OCI-LY7 (cell line): ENCODE measurements at regions not wholly inside any gene's neighbourhood (a gene's known extent, or its start where the extent isn't known, plus 50 kb on each side); places are given as distances from the start of the nearest gene placed in this dataset.

Experiments used
- BruUV-seq: library from RNA; stranded (reverse); fragments of 400-500 nt; replicated peaks from 2 replicates; lab custom pipeline; 2021; lab: Mats Ljungman, UMichigan
- CTCF ChIA-PET: fragments of 300-600 bp; sonication (Branson Sonifier 250); formaldehyde crosslinking; loops from one replicate; lab custom pipeline; 2022; ENCODE audit warnings: antibody characterized with exemption; ENCODE audit not compliant: unreplicated experiment; lab: Charles Lee
- POLR2A ChIA-PET: fragments of 300-600 bp; sonication (Branson Sonifier 250); formaldehyde crosslinking; loops from one replicate; lab custom pipeline; 2022; ENCODE audit warnings: antibody characterized with exemption; lab: Charles Lee
- DNase-seq: peaks from one replicate; pipeline ENCODE4 v3.0.0-alpha.2; 2015; ENCODE audit warnings: low spot score
- H2AFZ ChIP-seq: fragments of 200-600 bp; sonication (generic), shearing (Covaris generic); 2 replicates; pipeline ENCODE4 v1.6.1; 2014; ENCODE audit warnings: mild to moderate bottlenecking, antibody characterized with exemption, low read length, moderate library complexity
- H3K27ac ChIP-seq: fragments of 200-600 bp; sonication (generic); 2 replicates; pipeline ENCODE4 v1.5.1; 2014; ENCODE audit warnings: mixed run types, low read depth, mild to moderate bottlenecking, moderate library complexity, low read length, inconsistent platforms; ENCODE audit not compliant: poor library complexity, severe bottlenecking
- H3K36me3 ChIP-seq: fragments of 200-600 bp; sonication (generic); 2 replicates; pipeline ENCODE4 v1.6.1; 2014; ENCODE audit warnings: mild to moderate bottlenecking, antibody characterized with exemption, low read length, moderate library complexity, mixed read lengths; ENCODE audit not compliant: insufficient read depth
- H3K4me1 ChIP-seq: fragments of 200-600 bp; sonication (generic); 2 replicates; pipeline ENCODE4 v1.5.1; 2014; ENCODE audit warnings: mild to moderate bottlenecking, low read length; ENCODE audit not compliant: insufficient read depth, poor library complexity, severe bottlenecking
- H3K4me2 ChIP-seq: fragments of 200-600 bp; sonication (generic); 2 replicates; pipeline ENCODE4 v1.6.1; 2014; ENCODE audit warnings: mild to moderate bottlenecking, low read length
- H3K4me3 ChIP-seq: fragments of 200-600 bp; sonication (generic); 2 replicates; pipeline ENCODE4 v1.5.1; 2014; ENCODE audit warnings: mild to moderate bottlenecking, low read depth, low read length; ENCODE audit not compliant: poor library complexity, severe bottlenecking
- H3K79me2 ChIP-seq: fragments of 200-600 bp; sonication (generic); 2 replicates; pipeline ENCODE4 v1.6.1; 2016; ENCODE audit warnings: low read depth, mild to moderate bottlenecking, low read length, moderate library complexity, mixed read lengths; ENCODE audit not compliant: insufficient read depth
- H3K9me2 ChIP-seq: fragments of 200-600 bp; sonication (generic); 2 replicates; pipeline ENCODE4 v1.6.1; 2016; ENCODE audit warnings: mild to moderate bottlenecking, low read length, mixed read lengths; ENCODE audit not compliant: insufficient read depth
- H3K9me3 ChIP-seq: fragments of 200-600 bp; sonication (generic); 2 replicates; pipeline ENCODE4 v1.6.1; 2014; ENCODE audit warnings: mild to moderate bottlenecking, mixed run types, low read length, mixed read lengths
- H4K20me1 ChIP-seq: fragments of 200-600 bp; sonication (generic); 2 replicates; pipeline ENCODE4 v1.6.1; 2014; ENCODE audit warnings: mild to moderate bottlenecking, antibody characterized with exemption, low read length, moderate library complexity, mixed read lengths; ENCODE audit not compliant: insufficient read depth
- EZH2phosphoT487 ChIP-seq: fragments of 200-600 bp; sonication (generic); IDR thresholded peaks from 2 replicates; pipeline ENCODE4 v1.6.1; 2018; ENCODE audit warnings: low read depth, borderline replicate concordance, mild to moderate bottlenecking, mixed run types, antibody characterized with exemption, low read length, moderate library complexity, mixed read lengths
- intact Hi-C: fragments of 100-400 bp; cut with micrococcal nuclease; formaldehyde crosslinking; loops from one replicate; pipeline ENCODE4 v1.10.0; 2022; ENCODE audit not compliant: unreplicated experiment
- TF ChIP-seq, protein P1 (sequence below): fragments of 200-600 bp; sonication (generic); conservative IDR thresholded peaks from 2 replicates; pipeline ENCODE4 v1.5.1; 2014; ENCODE audit warnings: mild to moderate bottlenecking, antibody characterized with exemption, low read length, moderate library complexity, mixed read lengths

DNA sequence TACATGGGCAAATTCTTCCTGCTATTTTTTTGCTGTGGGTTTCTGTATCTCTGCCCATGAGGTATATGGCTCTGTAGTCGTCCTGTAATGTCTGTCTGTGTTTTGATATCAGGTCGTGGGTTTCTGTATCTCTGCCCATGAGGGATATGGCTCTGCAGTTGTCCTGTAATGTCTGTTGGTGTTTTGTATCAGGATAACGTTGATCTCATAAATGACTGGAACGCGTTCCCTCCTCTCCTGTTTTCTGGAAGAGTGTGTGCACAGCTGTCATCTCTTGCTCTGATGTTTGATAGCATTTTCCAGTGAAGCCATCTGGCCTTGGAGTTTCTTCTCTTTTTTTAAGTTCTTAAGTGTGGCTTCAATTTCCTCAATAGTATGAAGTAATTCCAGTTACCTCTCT lies 57.2 kb downstream of the SOX1 start:
- ChIA-PET POLR2A (no interaction called here), CTCF (no interaction called here)
- Histone ChIP-seq H3K4me3 (no peak overlapping the region), H3K36me3 (no peaks in the 10 kb centered on the region), H3K9me2 (no peaks in the 10 kb centered on the region), H4K20me1 (no peaks in the 10 kb centered on the region), H3K9me3 (no peaks in the 10 kb centered on the region), H3K27ac (no peak overlapping the region), H2AFZ (no peak overlapping the region), H3K4me1 (no peaks in the 10 kb centered on the region), H3K4me2 (no peak overlapping the region), H3K79me2 (no peaks in the 10 kb centered on the region)
- BruUV-seq = no TSS peak
- TF ChIP-seq, protein P1, sequence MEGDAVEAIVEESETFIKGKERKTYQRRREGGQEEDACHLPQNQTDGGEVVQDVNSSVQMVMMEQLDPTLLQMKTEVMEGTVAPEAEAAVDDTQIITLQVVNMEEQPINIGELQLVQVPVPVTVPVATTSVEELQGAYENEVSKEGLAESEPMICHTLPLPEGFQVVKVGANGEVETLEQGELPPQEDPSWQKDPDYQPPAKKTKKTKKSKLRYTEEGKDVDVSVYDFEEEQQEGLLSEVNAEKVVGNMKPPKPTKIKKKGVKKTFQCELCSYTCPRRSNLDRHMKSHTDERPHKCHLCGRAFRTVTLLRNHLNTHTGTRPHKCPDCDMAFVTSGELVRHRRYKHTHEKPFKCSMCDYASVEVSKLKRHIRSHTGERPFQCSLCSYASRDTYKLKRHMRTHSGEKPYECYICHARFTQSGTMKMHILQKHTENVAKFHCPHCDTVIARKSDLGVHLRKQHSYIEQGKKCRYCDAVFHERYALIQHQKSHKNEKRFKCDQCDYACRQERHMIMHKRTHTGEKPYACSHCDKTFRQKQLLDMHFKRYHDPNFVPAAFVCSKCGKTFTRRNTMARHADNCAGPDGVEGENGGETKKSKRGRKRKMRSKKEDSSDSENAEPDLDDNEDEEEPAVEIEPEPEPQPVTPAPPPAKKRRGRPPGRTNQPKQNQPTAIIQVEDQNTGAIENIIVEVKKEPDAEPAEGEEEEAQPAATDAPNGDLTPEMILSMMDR = no peak
- TF ChIP-seq EZH2phosphoT487 = no peak
- intact Hi-C loops = no loop called here
- DNase-seq = no peak

DNA sequence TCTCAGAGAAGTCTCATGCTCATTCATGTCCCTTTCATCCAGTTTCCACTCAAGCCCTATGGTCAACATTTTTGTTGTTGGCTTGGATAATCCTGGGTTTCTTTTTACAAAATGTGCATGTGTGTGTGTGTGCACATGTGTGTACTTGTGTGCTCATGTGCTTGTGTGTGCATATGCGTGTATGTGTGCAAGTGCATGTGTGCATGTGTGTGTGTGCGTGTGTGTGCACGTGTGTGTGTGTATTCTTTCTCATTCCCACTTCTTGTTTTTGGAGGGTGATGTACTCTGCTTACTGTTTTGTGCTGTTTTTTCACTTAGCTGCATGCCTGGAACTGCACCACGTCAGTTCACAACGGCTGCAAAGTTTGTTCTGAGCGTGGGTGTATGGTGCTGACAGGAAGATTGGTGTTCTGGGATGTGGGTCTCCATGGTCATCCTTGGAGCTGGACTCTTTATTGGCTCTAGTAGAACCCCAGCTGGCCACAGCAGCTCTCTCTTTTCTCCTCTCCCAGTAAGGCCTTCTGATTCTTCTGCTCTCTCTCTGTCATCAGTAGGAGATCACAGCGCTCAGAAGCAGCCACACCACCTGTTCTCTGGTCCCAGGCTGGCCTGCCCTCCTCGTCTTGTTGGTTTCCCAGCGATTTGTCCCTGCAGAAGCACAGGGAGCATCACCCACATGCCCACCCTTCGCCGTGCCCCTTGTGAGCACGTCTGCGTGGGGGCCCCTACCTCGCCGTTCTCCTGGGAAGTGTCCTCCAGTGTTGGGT lies 60.8 kb downstream of the SOX1 start:
- no peak for DNase-seq
- TF ChIP-seq, protein P1 = no peak
- TF ChIP-seq EZH2phosphoT487 = no peak
- Histone ChIP-seq H3K9me2 (no peaks in the 10 kb centered on the region), H3K9me3 (no peaks in the 10 kb centered on the region), H2AFZ (no peak overlapping the region), H3K4me3 (no peak overlapping the region), H3K79me2 (no peaks in the 10 kb centered on the region), H4K20me1 (no peaks in the 10 kb centered on the region), H3K4me1 (no peaks in the 10 kb centered on the region), H3K4me2 (no peak overlapping the region), H3K27ac (no peak overlapping the region), H3K36me3 (no peaks in the 10 kb centered on the region)
- POLR2A ChIA-PET = no interaction called here
- intact Hi-C loops = no loop called here
- CTCF ChIA-PET = no interaction called here
- BruUV-seq = no TSS peak

DNA sequence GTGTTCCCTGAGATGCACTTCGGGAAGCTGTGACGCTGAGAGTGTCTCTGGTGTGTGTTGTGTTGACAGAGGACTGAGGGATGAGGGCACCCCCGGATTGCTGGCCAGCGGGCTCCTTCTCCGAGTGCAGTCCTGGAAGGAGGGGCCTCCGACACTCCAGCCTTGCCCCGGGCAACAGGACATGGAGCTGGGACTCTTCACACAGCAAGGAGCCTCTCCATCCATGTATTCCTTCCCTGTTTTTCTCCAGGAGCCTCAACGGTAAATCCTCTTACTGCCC lies 61.3 kb downstream of the SOX1 start:
- intact Hi-C loops = no loop called here
- no peak overlapping the region for H3K4me2 ChIP-seq
- H3K27ac ChIP-seq = no peak overlapping the region
- ChIA-PET CTCF (no interaction called here), POLR2A (no interaction called here)
- no peak for TF ChIP-seq EZH2phosphoT487
- TF ChIP-seq, protein P1 = no peak
- H3K4me1 ChIP-seq = no peaks in the 10 kb centered on the region
- H3K4me3 ChIP-seq = no peak overlapping the region
- no peaks in the 10 kb centered on the region for H3K36me3 ChIP-seq
- no peaks in the 10 kb centered on the region for H3K79me2 ChIP-seq
- H3K9me2 ChIP-seq = no peaks in the 10 kb centered on the region
- no peak overlapping the region for H2AFZ ChIP-seq
- H4K20me1 ChIP-seq = no peaks in the 10 kb centered on the region
- no peak for DNase-seq
- no TSS peak for BruUV-seq
- H3K9me3 ChIP-seq = no peaks in the 10 kb centered on the region
